K562 (cell line): ENCODE measurements at regions not wholly inside any gene's neighbourhood (a gene's known extent, or its start where the extent isn't known, plus 50 kb on each side); places are given as distances from the start of the nearest gene placed in this dataset.

Experiments used
- BACH1 ChIP-seq: fragments of 200-800 bp; sonication (Bioruptor generic); IDR thresholded peaks from 2 replicates; pipeline ENCODE4 v1.6.1; 2016; ENCODE audit warnings: missing genetic modification characterization, missing compliant biosample characterization
- FOXK1 ChIP-seq: sonication (generic); formaldehyde crosslinking; IDR thresholded peaks from 2 replicates; pipeline ENCODE4 v1.8.0; 2022; ENCODE audit warnings: missing genetic modification reagents, mild to moderate bottlenecking, borderline replicate concordance
- KAT2B ChIP-seq: IDR thresholded peaks from one replicate; pipeline ENCODE4 v1.6.1; 2012; ENCODE audit warnings: low read depth, mild to moderate bottlenecking, control low read depth, inconsistent platforms, low read length, moderate library complexity
- ZBTB1 ChIP-seq: sonication (generic); formaldehyde crosslinking; IDR thresholded peaks from 2 replicates; pipeline ENCODE4 v1.8.1; 2023; ENCODE audit warnings: missing genetic modification reagents, low read depth, mild to moderate bottlenecking, borderline replicate concordance
- TF ChIP-seq, protein P1 (sequence below), 2 experiments: fragments of 450-650 bp; IDR thresholded peaks; 2 replicates each; pipeline ENCODE4 v1.6.1; 2016; ENCODE audit warnings: mild to moderate bottlenecking in 2 of 2, borderline replicate concordance in 1 of 2, low read depth in 1 of 2, moderate library complexity in 1 of 2
- TF ChIP-seq, protein P2 (sequence below): sonication (generic); formaldehyde crosslinking; IDR thresholded peaks from 2 replicates; pipeline ENCODE4 v1.8.0; 2023; ENCODE audit warnings: mild to moderate bottlenecking, missing genetic modification reagents
- TF ChIP-seq, protein P3 (sequence below): sonication (generic); formaldehyde crosslinking; IDR thresholded peaks from 2 replicates; pipeline ENCODE4 v1.8.0; 2022; ENCODE audit warnings: mild to moderate bottlenecking, missing genetic modification reagents

DNA sequence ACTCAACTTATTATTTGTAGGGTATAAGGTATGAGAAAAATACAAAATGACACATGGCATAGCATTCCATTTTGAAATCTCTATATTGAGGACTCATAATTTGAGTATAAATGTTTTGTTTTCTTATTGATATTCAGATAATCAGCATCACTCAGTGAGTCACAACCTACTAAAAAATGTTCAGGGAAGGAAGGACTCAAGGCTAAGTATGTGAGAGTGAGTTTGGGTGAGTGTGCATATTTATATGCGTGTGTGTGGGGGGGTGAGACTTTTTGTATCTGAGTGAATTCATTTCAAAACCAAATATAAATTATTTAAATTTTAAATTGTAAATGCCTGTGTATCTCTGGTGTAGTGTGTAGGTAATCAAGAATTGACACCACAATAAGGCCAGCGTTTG lies 87.8 kb upstream of the PRKD1 start (continued):
- TF ChIP-seq, protein P1, sequence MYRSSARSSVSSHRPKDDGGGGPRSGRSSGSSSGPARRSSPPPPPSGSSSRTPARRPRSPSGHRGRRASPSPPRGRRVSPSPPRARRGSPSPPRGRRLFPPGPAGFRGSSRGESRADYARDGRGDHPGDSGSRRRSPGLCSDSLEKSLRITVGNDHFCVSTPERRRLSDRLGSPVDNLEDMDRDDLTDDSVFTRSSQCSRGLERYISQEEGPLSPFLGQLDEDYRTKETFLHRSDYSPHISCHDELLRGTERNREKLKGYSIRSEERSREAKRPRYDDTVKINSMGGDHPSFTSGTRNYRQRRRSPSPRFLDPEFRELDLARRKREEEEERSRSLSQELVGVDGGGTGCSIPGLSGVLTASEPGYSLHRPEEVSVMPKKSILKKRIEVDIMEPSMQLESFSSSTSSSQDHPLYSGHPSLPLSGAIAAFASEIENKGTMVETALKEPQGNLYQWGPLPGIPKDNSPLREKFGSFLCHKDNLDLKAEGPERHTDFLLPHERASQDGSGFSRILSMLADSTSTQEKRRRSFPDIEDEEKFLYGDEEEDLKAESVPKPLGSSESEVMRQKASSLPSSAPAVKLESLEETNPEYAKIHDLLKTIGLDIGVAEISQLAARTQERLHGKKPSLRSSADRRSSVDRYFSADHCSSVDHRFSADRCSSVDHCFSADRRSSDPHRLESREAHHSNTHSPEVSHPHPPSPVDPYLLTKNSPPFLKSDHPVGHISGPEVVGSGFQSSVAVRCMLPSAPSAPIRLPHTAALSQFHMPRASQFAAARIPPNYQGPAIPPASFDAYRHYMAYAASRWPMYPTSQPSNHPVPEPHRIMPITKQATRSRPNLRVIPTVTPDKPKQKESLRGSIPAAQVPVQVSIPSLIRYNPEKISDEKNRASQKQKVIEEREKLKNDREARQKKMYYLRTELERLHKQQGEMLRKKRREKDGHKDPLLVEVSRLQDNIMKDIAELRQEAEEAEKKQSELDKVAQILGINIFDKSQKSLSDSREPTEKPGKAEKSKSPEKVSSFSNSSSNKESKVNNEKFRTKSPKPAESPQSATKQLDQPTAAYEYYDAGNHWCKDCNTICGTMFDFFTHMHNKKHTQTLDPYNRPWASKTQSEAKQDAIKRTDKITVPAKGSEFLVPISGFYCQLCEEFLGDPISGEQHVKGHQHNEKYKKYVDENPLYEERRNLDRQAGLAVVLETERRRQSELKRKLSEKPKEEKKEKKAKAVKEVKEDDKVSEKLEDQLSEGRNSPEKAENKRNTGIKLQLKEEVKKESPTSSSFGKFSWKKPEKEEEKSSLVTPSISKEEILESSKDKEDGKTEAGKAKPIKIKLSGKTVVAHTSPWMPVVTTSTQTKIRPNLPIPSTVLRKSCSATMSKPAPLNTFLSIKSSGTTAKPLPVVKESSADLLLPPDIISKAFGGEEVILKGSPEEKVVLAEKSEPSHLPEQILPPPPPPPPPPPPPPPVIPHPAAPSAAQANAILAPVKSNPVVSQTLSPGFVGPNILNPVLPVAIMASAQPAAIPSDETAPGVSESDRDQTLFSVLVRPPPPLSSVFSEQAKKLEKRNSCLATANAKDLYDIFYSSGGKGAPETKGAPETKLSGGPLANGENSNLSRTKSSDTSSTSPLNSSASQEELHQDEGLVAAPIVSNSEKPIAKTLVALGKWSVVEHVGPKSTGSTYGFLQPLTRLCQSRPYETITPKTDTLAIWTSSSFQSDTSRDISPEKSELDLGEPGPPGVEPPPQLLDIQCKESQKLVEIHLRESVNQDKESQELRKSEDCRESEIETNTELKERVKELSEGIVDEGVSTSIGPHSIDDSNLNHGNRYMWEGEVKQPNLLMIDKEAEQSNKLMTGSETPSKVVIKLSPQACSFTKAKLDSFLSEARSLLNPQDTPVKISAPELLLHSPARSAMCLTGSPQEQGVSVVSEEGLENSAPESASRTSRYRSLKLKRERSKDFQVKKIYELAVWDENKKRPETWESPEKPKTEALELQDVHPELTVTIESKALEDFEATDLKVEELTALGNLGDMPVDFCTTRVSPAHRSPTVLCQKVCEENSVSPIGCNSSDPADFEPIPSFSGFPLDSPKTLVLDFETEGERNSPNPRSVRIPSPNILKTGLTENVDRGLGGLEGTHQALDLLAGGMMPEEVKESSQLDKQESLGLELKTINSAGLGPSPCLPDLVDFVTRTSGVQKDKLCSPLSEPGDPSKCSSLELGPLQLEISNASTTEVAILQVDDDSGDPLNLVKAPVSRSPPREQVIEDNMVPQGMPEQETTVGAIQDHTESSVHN (IDR thresholded peaks at IDR 0.05; ENCODE audit: borderline replicate concordance in 1 of 2, low read depth in 1 of 2): no peak
- TF ChIP-seq KAT2B (no peak), BACH1 (tag) (no peak), FOXK1 (CRISPR knock-in tag) (no peak), ZBTB1 (CRISPR knock-in tag) (no peak)
- TF ChIP-seq, protein P2, sequence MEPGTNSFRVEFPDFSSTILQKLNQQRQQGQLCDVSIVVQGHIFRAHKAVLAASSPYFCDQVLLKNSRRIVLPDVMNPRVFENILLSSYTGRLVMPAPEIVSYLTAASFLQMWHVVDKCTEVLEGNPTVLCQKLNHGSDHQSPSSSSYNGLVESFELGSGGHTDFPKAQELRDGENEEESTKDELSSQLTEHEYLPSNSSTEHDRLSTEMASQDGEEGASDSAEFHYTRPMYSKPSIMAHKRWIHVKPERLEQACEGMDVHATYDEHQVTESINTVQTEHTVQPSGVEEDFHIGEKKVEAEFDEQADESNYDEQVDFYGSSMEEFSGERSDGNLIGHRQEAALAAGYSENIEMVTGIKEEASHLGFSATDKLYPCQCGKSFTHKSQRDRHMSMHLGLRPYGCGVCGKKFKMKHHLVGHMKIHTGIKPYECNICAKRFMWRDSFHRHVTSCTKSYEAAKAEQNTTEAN: no peak
- TF ChIP-seq, protein P3, sequence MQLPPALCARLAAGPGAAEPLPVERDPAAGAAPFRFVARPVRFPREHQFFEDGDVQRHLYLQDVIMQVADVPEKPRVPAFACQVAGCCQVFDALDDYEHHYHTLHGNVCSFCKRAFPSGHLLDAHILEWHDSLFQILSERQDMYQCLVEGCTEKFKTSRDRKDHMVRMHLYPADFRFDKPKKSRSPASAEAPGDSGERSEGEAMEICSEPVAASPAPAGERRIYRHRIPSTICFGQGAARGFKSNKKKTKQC: no peak
